GM12878 (cell line): ENCODE measurements at regions not wholly inside any gene's neighbourhood (a gene's known extent, or its start where the extent isn't known, plus 50 kb on each side); places are given as distances from the start of the nearest gene placed in this dataset.

Experiments used
- CEBPB ChIP-seq, 2 experiments: fragments of 150-350 bp in 1 of 2; IDR thresholded peaks; 2 replicates each; pipeline ENCODE4 v1.6.1; 2012 to 2014; ENCODE audit warnings: low read depth in 2 of 2, low read length in 2 of 2, borderline replicate concordance in 1 of 2, inconsistent platforms in 1 of 2
- CREM ChIP-seq: IDR thresholded peaks from 2 replicates; pipeline ENCODE4 v1.6.1; 2014; ENCODE audit warnings: antibody characterized with exemption, low read depth
- EED ChIP-seq: sonication (generic); IDR thresholded peaks from 2 replicates; pipeline ENCODE4 v1.6.1; 2016; ENCODE audit warnings: antibody characterized with exemption, low read depth
- RAD21 ChIP-seq: IDR thresholded peaks from 2 replicates; pipeline ENCODE4 v1.6.1; 2011; ENCODE audit warnings: mild to moderate bottlenecking, low read depth, low read length, moderate library complexity; ENCODE audit not compliant: insufficient read depth
- SIN3A ChIP-seq: IDR thresholded peaks from 2 replicates; pipeline ENCODE4 v1.6.1; 2012; ENCODE audit warnings: low read depth, low read length, improper control_type of control experiment
- YY1 ChIP-seq: IDR thresholded peaks from 2 replicates; pipeline ENCODE4 v1.6.1; 2011; ENCODE audit warnings: low read depth, mild to moderate bottlenecking, low read length

GRCh38 chr14:35932659-35933159 is 106.6 kb downstream of the BRMS1L start:
- TF ChIP-seq YY1 (peak; percentile 36), SIN3A (no peak), CREM (peak; percentile 80), CEBPB (IDR thresholded peaks at IDR 0.05; ENCODE audit: borderline replicate concordance in 1 of 2, low read depth in 2 of 2, low read length in 2 of 2) (peak in 1 of 2 experiments; percentile 40; a peak in 1 of 4 replicates), EED (peak; percentile 92), RAD21 (no peak)
